ENCODE measurements at regions not wholly inside any gene's neighbourhood (a gene's known extent, or its start where the extent isn't known, plus 50 kb on each side); places are given as distances from the start of the nearest gene placed in this dataset.

DNA sequence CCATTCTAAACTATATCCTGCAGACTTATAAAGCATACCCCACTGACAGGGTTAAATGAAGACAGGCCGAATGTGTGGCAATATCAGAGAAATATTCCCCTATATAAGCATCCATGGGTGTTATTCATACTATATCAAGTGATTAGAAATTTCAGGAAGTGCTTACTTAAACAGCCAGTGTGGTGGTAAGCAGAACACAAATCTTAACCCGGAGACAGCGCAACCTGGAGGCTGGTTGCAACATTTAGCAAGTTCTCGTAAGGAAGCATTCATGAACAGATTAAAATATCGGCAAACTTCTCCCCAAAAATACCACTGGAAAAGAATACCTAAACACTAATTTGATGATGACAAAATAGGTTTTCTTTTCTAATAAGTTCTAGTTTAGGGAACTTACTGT lies 261.2 kb downstream of the CBLL2 start:
- TF ChIP-seq, protein P1, sequence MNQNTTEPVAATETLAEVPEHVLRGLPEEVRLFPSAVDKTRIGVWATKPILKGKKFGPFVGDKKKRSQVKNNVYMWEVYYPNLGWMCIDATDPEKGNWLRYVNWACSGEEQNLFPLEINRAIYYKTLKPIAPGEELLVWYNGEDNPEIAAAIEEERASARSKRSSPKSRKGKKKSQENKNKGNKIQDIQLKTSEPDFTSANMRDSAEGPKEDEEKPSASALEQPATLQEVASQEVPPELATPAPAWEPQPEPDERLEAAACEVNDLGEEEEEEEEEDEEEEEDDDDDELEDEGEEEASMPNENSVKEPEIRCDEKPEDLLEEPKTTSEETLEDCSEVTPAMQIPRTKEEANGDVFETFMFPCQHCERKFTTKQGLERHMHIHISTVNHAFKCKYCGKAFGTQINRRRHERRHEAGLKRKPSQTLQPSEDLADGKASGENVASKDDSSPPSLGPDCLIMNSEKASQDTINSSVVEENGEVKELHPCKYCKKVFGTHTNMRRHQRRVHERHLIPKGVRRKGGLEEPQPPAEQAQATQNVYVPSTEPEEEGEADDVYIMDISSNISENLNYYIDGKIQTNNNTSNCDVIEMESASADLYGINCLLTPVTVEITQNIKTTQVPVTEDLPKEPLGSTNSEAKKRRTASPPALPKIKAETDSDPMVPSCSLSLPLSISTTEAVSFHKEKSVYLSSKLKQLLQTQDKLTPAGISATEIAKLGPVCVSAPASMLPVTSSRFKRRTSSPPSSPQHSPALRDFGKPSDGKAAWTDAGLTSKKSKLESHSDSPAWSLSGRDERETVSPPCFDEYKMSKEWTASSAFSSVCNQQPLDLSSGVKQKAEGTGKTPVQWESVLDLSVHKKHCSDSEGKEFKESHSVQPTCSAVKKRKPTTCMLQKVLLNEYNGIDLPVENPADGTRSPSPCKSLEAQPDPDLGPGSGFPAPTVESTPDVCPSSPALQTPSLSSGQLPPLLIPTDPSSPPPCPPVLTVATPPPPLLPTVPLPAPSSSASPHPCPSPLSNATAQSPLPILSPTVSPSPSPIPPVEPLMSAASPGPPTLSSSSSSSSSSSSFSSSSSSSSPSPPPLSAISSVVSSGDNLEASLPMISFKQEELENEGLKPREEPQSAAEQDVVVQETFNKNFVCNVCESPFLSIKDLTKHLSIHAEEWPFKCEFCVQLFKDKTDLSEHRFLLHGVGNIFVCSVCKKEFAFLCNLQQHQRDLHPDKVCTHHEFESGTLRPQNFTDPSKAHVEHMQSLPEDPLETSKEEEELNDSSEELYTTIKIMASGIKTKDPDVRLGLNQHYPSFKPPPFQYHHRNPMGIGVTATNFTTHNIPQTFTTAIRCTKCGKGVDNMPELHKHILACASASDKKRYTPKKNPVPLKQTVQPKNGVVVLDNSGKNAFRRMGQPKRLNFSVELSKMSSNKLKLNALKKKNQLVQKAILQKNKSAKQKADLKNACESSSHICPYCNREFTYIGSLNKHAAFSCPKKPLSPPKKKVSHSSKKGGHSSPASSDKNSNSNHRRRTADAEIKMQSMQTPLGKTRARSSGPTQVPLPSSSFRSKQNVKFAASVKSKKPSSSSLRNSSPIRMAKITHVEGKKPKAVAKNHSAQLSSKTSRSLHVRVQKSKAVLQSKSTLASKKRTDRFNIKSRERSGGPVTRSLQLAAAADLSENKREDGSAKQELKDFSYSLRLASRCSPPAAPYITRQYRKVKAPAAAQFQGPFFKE (tag by site-specific recombination; IDR thresholded peaks at IDR 0.05; ENCODE audit: borderline replicate concordance), result no peak
- no peak for TF ChIP-seq ZNF132 (tag by site-specific recombination; IDR thresholded peaks at IDR 0.05; ENCODE audit: borderline replicate concordance)
- TF ChIP-seq, protein P2, sequence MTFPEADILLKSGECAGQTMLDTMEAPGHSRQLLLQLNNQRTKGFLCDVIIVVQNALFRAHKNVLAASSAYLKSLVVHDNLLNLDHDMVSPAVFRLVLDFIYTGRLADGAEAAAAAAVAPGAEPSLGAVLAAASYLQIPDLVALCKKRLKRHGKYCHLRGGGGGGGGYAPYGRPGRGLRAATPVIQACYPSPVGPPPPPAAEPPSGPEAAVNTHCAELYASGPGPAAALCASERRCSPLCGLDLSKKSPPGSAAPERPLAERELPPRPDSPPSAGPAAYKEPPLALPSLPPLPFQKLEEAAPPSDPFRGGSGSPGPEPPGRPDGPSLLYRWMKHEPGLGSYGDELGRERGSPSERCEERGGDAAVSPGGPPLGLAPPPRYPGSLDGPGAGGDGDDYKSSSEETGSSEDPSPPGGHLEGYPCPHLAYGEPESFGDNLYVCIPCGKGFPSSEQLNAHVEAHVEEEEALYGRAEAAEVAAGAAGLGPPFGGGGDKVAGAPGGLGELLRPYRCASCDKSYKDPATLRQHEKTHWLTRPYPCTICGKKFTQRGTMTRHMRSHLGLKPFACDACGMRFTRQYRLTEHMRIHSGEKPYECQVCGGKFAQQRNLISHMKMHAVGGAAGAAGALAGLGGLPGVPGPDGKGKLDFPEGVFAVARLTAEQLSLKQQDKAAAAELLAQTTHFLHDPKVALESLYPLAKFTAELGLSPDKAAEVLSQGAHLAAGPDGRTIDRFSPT (tag by site-specific recombination; IDR thresholded peaks at IDR 0.05), result no peak
- TF ChIP-seq, protein P3, sequence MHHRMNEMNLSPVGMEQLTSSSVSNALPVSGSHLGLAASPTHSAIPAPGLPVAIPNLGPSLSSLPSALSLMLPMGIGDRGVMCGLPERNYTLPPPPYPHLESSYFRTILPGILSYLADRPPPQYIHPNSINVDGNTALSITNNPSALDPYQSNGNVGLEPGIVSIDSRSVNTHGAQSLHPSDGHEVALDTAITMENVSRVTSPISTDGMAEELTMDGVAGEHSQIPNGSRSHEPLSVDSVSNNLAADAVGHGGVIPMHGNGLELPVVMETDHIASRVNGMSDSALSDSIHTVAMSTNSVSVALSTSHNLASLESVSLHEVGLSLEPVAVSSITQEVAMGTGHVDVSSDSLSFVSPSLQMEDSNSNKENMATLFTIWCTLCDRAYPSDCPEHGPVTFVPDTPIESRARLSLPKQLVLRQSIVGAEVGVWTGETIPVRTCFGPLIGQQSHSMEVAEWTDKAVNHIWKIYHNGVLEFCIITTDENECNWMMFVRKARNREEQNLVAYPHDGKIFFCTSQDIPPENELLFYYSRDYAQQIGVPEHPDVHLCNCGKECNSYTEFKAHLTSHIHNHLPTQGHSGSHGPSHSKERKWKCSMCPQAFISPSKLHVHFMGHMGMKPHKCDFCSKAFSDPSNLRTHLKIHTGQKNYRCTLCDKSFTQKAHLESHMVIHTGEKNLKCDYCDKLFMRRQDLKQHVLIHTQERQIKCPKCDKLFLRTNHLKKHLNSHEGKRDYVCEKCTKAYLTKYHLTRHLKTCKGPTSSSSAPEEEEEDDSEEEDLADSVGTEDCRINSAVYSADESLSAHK (tag by site-specific recombination; IDR thresholded peaks at IDR 0.05), result no peak
- TF ChIP-seq ZNF623 (tag by site-specific recombination; IDR thresholded peaks at IDR 0.05), result no peak
- no peak for TF ChIP-seq KLF1 (tag by site-specific recombination; IDR thresholded peaks at IDR 0.05)
- TF ChIP-seq, protein P4, sequence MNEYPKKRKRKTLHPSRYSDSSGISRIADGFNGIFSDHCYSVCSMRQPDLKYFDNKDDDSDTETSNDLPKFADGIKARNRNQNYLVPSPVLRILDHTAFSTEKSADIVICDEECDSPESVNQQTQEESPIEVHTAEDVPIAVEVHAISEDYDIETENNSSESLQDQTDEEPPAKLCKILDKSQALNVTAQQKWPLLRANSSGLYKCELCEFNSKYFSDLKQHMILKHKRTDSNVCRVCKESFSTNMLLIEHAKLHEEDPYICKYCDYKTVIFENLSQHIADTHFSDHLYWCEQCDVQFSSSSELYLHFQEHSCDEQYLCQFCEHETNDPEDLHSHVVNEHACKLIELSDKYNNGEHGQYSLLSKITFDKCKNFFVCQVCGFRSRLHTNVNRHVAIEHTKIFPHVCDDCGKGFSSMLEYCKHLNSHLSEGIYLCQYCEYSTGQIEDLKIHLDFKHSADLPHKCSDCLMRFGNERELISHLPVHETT (tag by site-specific recombination; IDR thresholded peaks at IDR 0.05), result no peak
- TF ChIP-seq HOXC10 (CRISPR knock-in tag; IDR thresholded peaks at IDR 0.05), result no peak
- Histone ChIP-seq H3K4me1 (ENCODE audit: control insufficient read depth, insufficient read depth, low read length) (no peaks in the 10 kb centered on the region), H3K9me3 (ENCODE audit: control insufficient read depth, insufficient read depth, low read depth, low read length) (no peaks in the 10 kb centered on the region), H3K4me3 (ENCODE audit: low read depth, low read length) (no peak overlapping the region), H3K27ac (ENCODE audit: extremely low read depth, low read depth, low read length) (no peak overlapping the region), H3K36me3 (ENCODE audit: control insufficient read depth in 2 of 2, insufficient read depth in 1 of 2, low read length in 2 of 2) (no peaks in the 10 kb centered on the region)
- ChIA-PET CTCF (interaction anchor here (1.0 kb wide), 1 partner anchor 27 kb away, joined by 5 read pairs; no protein-coding TSS in a partner anchor), POLR2A (no interaction called here)

DNA sequence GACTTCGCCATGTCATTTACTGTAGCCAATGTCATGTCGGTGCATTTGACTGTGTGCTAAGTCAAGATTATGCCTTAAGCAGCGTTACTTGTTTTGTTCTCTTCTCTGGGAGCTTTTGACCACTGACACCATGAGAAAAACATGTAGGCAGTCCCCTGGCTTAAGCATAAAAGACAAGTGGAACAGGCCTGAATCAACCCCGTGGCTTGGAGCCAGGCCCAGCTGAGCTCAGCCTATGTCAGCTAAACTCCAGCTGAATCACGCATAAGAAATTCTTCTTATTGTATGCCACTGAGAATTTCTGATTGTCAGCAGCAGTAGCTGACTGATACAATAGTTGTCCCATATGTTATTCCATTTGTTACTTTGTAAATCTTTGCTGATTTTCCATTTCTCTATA lies 261.9 kb downstream of the CBLL2 start:
- H3K9me3 ChIP-seq (ENCODE audit: control insufficient read depth, insufficient read depth, low read depth, low read length), result no peaks in the 10 kb centered on the region
- CTCF ChIA-PET, result interaction anchor here (0.8 to 1.0 kb wide), 3 partner anchors 27 to 99 kb away, joined by 3 to 5 read pairs (median 3); no protein-coding TSS in a partner anchor
- no peak overlapping the region for H3K4me3 ChIP-seq (ENCODE audit: low read depth, low read length)
- no peak for TF ChIP-seq SCRT1 (tag by site-specific recombination; IDR thresholded peaks at IDR 0.05; ENCODE audit: borderline replicate concordance)
- POLR2A ChIA-PET, result no interaction called here
- H3K36me3 ChIP-seq (ENCODE audit: control insufficient read depth in 2 of 2, insufficient read depth in 1 of 2, low read length in 2 of 2), result no peaks in the 10 kb centered on the region
- no peak overlapping the region for H3K27ac ChIP-seq (ENCODE audit: extremely low read depth, low read depth, low read length)
- H3K4me1 ChIP-seq (ENCODE audit: control insufficient read depth, insufficient read depth, low read length), result no peaks in the 10 kb centered on the region

Data from HEK293 (cell line).